Effector memory CD4-positive, alpha-beta T cell (primary cell): ENCODE measurements at regions not wholly inside any gene's neighbourhood (a gene's known extent, or its start where the extent isn't known, plus 50 kb on each side); places are given as distances from the start of the nearest gene placed in this dataset.
"Not testable (repeated sequence)": the region's sequence is repeated elsewhere in the genome, so short reads cannot be mapped to it uniquely, and the experiment has no call there.

ENCODE experiments used
- DNase-seq, 3 donors: peaks; one replicate each; pipeline ENCODE4 v3.0.0-alpha.2; 2020
- H3K27ac ChIP-seq: 2 replicates; pipeline ENCODE4 v1.7.0; 2013; ENCODE audit warnings: mild to moderate bottlenecking, low read length, moderate library complexity; ENCODE audit not compliant: insufficient read depth, poor library complexity, severe bottlenecking
- H3K27me3 ChIP-seq: replicated peaks from 2 replicates; pipeline ENCODE4 v1.7.0; 2013; ENCODE audit warnings: mild to moderate bottlenecking, low read length; ENCODE audit not compliant: insufficient read depth, control insufficient read depth, poor library complexity, severe bottlenecking
- H3K36me3 ChIP-seq: 2 replicates; pipeline ENCODE4 v1.7.0; 2013; ENCODE audit warnings: mild to moderate bottlenecking, low read length, moderate library complexity; ENCODE audit not compliant: control insufficient read depth, insufficient read depth
- H3K4me1 ChIP-seq: 2 replicates; pipeline ENCODE4 v1.7.0; 2013; ENCODE audit warnings: low read length, mild to moderate bottlenecking; ENCODE audit not compliant: control insufficient read depth, insufficient read depth, poor library complexity, severe bottlenecking
- H3K4me3 ChIP-seq: 2 replicates; pipeline ENCODE4 v1.7.0; 2013; ENCODE audit warnings: low read length, low read depth, mild to moderate bottlenecking; ENCODE audit not compliant: insufficient read depth, poor library complexity, severe bottlenecking
- H3K9me3 ChIP-seq: 2 replicates; pipeline ENCODE4 v1.7.0; 2013; ENCODE audit warnings: mild to moderate bottlenecking, low read length, moderate library complexity; ENCODE audit not compliant: control insufficient read depth

DNA sequence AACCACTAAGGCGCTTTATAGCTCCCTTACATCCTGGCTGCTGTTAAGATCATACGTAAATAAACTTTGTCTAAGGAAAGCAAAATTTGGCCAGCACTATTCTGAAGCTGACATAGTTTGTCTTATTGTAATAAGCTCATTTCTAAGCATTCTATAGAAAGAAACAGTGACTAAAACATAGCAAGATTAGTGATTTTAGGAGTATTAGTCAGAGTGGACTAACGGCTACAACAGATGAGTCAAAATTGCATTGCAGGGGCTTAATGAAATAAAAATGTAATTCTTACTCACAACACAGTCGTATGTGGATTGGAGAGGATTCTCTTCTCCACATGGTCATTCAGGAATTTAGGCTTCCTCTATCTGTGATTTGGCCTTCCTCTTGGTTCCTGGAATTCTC lies 347.6 kb downstream of the GADD45G start:
- no peak overlapping the region for H3K27ac ChIP-seq

DNA sequence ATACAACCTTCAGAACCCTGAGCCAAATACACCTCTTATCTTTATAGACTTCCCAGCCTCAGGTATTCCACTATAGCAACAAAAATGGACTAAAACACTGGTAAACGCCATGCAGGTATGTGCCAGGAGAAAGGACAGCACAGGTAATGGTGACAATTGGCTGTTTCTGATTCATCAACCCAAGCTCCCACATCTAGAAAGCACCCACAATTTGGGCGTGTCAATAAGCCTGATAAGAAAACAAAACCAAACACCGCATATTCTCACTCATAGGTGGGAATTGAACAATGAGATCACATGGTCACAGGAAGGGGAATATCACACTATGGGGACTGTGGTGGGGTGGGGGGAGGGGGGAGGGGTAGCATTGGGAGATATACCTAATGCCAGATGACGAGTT lies 348.5 kb downstream of the GADD45G start:
- H3K27me3 ChIP-seq, H3K36me3 ChIP-seq, H3K27ac ChIP-seq, DNase-seq, H3K4me3 ChIP-seq, H3K4me1 ChIP-seq, H3K9me3 ChIP-seq: not testable (repeated sequence)

More for the DNA sequence above, 347.6 kb downstream of the GADD45G start:
- H3K4me1 ChIP-seq, result no peaks in the 10 kb centered on the region
- DNase-seq, result no peak
- no peaks in the 10 kb centered on the region for H3K27me3 ChIP-seq
- H3K36me3 ChIP-seq, result no peaks in the 10 kb centered on the region
- H3K4me3 ChIP-seq, result no peak overlapping the region
- H3K9me3 ChIP-seq, result no peaks in the 10 kb centered on the region

DNA sequence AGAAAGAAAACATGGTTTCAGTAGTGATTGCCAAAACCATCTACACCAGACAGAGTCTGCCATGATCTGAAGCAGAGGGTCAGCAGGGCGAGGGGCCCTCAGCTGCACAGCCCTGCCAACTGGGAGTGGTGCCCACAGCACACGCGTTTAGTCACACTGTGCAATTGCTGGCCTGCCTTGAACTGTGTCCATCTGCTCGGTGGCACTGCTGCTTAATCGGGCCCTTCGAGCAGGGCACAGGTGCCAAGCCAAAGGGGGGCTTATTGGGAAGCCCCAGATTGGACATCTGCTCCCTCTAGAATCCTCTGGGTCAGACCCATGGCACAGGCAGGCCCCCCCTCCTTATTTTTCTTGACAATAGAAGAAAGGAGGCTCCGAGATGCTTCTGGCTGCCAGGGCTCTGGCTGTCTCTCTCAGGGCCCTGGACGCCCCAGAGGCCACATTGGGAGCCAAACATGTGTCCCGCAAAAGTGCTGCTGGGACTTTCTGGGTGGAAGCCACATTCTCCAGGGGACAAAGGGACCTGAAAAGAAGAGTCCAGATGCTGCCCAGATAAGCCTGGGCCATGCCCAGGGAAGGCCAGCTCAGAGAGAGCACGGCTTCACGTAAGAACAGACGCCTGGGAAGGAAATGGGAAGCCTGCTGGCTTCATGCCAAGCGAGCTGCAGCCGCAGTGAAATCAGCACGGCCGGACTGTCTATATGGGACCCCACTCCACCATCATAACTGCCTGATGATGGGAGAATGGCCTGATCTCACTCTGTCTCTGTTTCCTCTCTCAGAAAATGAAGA lies 349.2 kb downstream of the GADD45G start:
- Histone ChIP-seq H3K4me3 (no peak overlapping the region), H3K4me1 (no peaks in the 10 kb centered on the region), H3K36me3 (no peaks in the 10 kb centered on the region), H3K27ac (no peak overlapping the region), H3K9me3 (no peaks in the 10 kb centered on the region), H3K27me3 (no peaks in the 10 kb centered on the region)
- DNase-seq, result no peak

DNA sequence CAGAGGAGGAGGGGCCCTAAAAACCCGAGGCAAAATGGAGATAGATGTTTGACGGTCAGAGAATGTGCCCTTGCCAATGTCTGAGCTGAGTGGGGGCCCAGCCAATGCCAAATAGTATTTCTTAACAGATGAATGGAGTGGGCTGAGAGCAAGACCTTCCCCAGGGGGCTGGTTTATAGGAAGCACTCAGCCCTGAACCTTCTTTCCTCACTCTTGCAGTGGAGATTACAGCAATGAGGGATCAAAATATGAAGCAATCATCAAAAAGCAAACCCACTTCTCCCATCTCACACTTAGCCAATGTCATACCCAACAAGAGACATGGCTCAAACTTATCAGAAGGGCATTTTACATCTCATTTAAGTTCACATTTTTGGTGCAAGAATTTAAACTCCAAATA lies 350.3 kb downstream of the GADD45G start:
- no peaks in the 10 kb centered on the region for H3K4me1 ChIP-seq
- no peak overlapping the region for H3K4me3 ChIP-seq
- no peak for DNase-seq
- H3K27me3 ChIP-seq, result no peaks in the 10 kb centered on the region
- H3K27ac ChIP-seq, result no peak overlapping the region
- no peaks in the 10 kb centered on the region for H3K9me3 ChIP-seq
- no peaks in the 10 kb centered on the region for H3K36me3 ChIP-seq

DNA sequence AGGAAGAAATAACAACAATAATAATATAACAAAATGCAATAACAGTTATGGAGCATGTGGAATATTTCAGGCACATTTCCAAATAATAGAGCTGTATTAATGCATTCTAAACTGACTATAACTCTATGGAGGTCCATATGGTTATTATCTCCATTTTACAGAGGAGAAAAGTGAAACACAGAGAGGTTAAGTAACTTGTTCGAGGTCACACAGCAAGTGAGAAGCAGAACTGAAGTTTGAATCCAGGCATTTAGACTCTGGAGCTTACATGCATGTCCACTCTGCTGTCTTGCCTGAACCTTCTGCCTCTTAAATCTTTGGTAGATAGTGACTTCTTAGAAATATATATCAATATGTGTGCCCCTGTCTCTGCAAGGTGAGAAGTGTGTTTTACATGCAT lies 350.8 kb downstream of the GADD45G start:
- DNase-seq, result no peak
- H3K27me3 ChIP-seq, result no peaks in the 10 kb centered on the region
- no peaks in the 10 kb centered on the region for H3K4me1 ChIP-seq
- H3K27ac ChIP-seq, result no peak overlapping the region
- H3K36me3 ChIP-seq, result no peaks in the 10 kb centered on the region
- no peak overlapping the region for H3K4me3 ChIP-seq
- no peaks in the 10 kb centered on the region for H3K9me3 ChIP-seq

DNA sequence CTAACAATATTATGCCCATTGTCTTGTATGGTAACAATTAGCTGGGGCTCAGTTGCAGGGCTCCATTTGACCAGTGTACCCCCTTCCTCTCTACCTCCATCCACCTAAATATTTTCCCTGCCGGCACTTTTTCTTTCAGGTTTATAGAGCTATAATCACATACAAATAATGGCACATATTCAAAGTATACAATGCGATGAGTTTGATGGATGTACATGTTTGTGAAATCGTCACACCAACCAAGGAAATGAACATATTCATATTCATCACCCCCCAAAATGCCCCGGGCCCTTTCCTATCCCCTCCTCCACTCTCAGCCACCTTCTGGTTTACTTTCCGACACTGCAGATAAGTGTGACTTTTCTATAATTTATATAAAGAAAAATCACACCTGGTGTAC lies 351.5 kb downstream of the GADD45G start:
- no peak for DNase-seq
- Histone ChIP-seq H3K4me1 (no peaks in the 10 kb centered on the region), H3K36me3 (no peaks in the 10 kb centered on the region), H3K4me3 (no peak overlapping the region), H3K27me3 (no peaks in the 10 kb centered on the region), H3K27ac (no peak overlapping the region), H3K9me3 (no peaks in the 10 kb centered on the region)

DNA sequence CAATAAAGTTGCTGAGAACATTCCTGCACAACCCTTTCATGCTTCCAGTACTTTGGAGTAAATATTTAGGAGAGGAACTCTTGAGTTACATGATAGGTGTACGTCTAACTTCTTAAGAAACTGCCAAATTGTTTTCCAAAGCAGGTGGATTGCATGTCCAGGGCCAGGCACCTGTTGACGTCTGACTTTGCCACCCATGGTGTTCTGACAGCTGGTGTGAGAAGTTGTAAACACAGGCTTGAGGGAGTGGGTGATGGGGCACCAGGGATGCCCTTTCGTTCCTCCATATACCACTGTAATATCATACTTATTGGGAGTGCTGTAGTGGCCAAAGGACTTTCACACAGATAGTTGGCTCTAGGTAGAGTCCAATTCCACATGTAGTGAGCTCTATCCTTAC lies 352.1 kb downstream of the GADD45G start:
- Histone ChIP-seq H3K4me3 (no peak overlapping the region), H3K27ac (no peak overlapping the region), H3K4me1 (no peaks in the 10 kb centered on the region), H3K27me3 (no peaks in the 10 kb centered on the region), H3K36me3 (no peaks in the 10 kb centered on the region), H3K9me3 (no peaks in the 10 kb centered on the region)
- DNase-seq, result no peak

DNA sequence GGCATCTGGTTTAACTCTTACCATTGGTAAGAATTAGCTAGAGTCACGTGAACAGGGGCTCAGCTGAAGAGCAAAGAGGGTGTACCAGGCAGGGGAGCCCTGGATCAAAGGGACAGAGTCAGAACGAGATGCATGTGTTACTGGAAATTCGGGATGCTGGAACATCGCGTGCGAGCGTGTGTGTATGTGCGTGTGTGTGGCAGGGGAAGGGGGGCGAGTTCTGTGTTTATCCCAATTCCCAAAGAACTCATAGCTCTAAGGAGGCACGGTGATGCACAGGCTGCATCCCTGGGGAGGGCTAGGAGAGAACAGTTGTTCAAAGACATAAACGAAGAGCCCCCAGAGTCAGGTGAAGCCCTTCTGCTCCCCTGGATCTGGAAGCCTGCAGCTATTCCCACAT lies 353.3 kb downstream of the GADD45G start:
- no peaks in the 10 kb centered on the region for H3K36me3 ChIP-seq
- H3K9me3 ChIP-seq, result no peaks in the 10 kb centered on the region
- H3K4me3 ChIP-seq, result no peak overlapping the region
- no peak for DNase-seq
- no peaks in the 10 kb centered on the region for H3K27me3 ChIP-seq
- H3K4me1 ChIP-seq, result no peaks in the 10 kb centered on the region
- no peak overlapping the region for H3K27ac ChIP-seq

DNA sequence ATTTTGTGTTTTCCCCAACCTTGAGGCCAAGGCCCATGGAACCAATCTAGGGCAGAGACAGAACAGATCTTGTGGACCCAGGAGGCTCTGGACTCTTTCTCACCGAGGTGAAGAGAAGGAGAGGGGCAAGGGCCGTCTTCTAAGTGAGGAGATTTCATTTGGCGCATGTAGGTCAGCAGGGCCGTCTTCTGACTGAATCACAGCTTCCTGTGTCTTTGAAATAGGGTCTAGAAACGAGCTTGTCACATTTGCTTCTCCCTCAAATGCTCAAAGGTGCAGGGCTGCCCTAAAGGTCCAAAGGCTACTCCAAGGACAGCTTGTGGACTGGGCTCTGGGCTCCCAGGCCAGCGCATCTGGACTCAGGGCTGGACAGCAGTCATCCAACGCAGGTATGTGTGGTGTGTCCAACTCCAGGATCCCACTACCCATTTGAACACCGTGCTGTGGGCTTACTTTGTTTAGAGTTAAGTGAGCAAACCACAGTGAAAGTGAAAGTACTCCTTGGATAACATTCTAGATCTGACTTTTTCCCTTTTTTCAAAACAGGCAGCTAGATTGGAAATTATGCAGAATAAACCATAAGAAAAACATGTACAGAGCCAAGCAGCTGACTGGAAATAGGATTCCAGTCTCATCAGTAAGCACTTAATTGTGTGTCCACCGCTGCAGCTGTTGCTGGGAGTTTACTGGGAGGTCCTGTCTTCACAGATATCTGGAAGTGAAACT lies 357.0 kb downstream of the GADD45G start:
- Histone ChIP-seq H3K4me3 (no peak overlapping the region), H3K4me1 (no peaks in the 10 kb centered on the region), H3K9me3 (no peaks in the 10 kb centered on the region), H3K36me3 (no peaks in the 10 kb centered on the region), H3K27me3 (no peaks in the 10 kb centered on the region), H3K27ac (no peak overlapping the region)
- DNase-seq, result no peak

DNA sequence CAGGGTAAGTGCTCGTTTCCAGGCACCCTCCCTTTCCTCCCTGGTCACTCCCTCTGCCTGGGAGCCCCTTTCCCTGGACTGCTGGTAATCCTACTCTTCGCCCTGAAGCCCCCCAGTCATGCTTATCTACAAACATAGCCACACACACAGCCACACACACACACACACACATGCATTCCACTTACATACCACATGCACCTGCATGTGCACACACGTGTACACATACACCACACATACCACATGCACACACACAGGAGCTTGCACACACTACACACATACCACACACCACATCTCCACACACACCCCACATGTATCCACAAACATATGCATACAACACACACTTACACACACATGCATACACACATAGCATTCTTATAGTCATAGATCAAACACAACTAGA lies 358.5 kb downstream of the GADD45G start:
- DNase-seq, result no peak
- Histone ChIP-seq H3K27me3 (no peaks in the 10 kb centered on the region), H3K9me3 (no peaks in the 10 kb centered on the region), H3K4me1 (no peaks in the 10 kb centered on the region), H3K4me3 (no peak overlapping the region), H3K27ac (no peak overlapping the region), H3K36me3 (no peaks in the 10 kb centered on the region)
